Left cardiac atrium (tissue), 4 donors: ENCODE measurements at regions not wholly inside any gene's neighbourhood (a gene's known extent, or its start where the extent isn't known, plus 50 kb on each side); places are given as distances from the start of the nearest gene placed in this dataset.

Experiments used
- ATAC-seq, 2 donors: fragments of 200-7000 bp; cut with Tn5 transposase; one replicate each; pipeline ENCODE4 v1.9.1; 2020; ENCODE audit warnings: mild to moderate bottlenecking in 2 of 2, moderate library complexity in 2 of 2
- DNase-seq: peaks from one replicate; pipeline ENCODE4 v3.0.0-alpha.2; 2020
- intact Hi-C, 2 donors: fragments of 100-400 bp; cut with DNase I; formaldehyde crosslinking; loops; one replicate each; pipeline versions ENCODE4 v1.14.1 to v1.15.1; 2022 to 2023
- donor health status: DM: no; HTN: yes; CAD: no.
- donor health status: DM: no; HTN: yes; CAD: no; lungs with severe emphysema.
- donor health status: DM: yes; HTN: yes; CAD: no.
- donor health status: Dilated cardiomyopathy.

DNA sequence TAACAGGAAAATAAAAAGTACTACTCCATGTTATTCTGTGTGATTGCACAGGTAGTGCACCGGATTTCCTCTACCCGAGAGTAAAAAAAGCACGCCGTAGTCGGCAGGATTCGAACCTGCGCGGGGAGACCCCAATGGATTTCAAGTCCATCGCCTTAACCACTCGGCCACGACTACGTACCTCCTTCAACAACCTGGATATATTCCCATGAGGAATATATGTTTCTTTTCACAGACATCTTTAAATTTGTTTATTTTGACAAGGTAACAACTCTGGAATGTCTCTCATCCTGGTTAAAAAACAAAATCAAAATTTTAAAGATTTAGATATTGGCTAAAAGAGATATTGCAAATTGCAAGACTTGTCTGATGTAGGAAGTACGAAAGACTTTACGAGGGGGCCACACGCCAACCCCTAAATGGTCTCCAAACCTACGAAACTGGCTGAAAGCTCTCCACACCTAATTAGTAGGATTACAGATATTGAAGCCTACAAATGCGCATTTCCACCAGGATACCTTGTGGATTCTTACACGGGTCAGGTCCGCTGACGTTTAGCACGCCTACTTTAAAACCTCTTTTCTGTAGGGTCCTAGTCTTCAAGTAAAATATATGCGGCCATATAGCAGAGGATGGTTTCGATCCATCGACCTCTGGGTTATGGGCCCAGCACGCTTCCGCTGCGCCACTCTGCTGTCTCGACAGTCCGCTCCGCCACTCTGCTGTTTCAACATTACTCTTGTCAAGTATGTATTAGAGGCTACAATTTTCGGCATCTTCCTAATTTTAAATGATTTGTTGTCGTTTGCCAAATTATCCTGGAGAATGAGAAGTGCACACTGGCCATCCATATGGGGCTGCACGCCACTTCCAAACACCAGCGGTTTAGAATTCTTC lies 52.2 kb upstream of the BTN3A2 start:
- peak; percentile 75 to 93 for ATAC-seq
- intact Hi-C loops = no loop called here
- peak; percentile 70 for DNase-seq
